NCI-H2107 (cell line): ENCODE measurements at regions not wholly inside any gene's neighbourhood (a gene's known extent, or its start where the extent isn't known, plus 50 kb on each side); places are given as distances from the start of the nearest gene placed in this dataset.

Experiments used
- DNase-seq: peaks from one replicate; lab custom pipeline; 2025; lab: John Stamatoyannopoulos, UW

DNA sequence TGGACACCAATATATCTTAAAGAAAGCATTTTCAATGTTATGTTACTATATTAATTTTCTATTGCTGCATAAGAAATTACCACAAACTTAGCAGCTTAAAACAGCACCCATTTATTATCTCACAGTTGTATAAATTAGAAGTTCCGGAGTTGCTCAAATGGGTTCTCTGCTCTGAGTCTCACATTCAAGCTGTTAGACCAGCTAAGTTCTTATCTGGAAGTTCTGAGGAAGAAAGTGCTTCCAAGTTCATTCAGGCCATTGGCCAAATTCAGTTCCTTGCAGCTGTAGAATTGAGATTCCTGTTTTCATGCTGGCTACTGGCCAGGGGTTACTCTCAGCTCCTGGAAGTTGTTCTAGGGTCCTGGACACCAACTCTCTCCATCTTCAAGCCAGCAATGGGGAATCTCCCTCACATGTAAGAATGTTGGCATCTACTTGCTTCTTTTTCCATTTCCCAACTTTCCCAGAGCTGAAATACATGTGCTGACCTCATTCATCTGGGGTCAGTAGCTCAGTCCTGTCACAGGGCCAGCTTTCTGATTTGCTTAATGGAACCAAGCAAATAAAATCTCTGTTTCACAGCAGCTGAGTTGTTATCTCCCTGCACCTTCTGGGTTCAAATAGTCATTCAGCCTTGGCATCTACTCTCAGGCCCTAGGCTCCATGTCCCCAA, 99.6 kb upstream of the INTU start:
- DNase-seq: no peak

DNA sequence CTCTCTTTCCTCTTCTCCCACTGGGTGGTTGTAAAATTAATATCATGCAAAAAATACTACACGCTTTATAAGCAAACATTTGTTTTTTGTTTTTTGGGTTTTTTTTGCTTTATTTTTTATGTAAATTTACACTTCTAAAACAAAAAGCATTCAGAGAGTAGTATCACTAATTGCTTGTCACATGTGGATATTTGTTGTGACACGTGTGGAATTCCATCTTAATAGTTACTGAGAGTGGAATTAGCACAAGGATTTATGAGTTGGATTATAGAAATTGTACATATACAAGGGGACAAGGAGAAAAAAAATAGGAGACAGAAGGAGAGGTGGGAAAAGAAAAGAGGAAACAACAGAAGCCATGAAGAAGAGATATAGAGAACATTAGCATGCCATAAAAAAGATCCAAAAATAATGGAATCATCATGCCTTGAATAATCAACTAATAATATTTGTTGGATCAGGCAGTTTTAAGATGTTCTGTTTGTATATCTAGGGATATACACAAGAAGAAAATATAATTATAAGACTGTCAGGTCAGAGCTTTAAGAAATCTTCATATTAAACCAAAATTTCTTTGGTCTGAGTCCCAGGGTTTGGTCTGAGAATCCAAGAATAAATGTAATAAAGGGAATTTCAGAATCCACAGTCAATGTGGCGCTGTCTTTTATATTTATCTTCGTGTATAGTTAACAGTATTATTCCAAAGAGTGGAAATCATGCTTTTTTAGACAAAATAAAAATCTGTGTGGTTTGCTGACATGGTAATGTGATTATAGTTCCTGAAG, 98.5 kb upstream of the INTU start:
- no peak for DNase-seq

DNA sequence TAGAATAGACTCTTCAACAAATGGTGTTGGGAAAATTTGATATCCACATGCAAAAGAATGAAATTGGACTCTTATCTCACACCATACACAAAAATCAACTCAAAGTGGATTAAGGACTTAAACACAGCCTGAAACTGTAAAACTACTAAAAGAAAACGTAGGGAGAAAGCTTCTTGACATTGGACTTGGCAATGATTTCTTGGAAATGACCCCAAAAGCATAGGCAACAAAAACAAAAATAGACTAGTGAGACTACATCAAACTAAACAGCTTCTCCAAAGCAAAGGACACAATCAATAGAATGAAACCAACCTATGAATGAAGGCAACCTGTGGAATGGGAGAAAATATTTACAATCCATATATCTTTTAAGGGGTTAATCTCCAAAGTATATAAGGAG, 94.7 kb upstream of the INTU start:
- no peak for DNase-seq

DNA sequence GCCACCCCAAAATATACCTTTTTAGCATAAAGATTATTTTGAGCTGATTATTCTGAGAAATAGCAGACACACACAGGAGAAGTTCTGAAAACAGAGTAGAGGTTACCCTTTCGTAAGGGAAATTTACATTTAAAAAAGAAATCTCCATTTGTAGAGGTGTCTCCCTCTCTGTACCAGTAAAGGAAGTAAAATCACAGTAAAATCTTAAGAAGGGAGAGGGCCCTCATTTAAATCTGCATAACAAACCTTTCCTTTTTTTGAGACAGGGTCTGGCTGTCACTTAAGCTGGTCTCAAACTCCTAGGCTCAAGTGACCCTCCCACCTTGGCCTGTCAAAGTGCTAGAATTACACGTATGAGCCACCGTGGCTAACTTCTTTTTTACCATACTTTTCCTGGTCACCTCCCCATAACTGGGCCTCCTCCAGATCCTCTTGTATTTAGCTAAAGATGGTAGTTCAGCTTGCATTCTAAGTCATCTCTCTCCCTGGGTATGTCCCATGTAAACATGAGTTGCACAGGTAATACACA, 92.2 kb upstream of the INTU start:
- no peak for DNase-seq

DNA sequence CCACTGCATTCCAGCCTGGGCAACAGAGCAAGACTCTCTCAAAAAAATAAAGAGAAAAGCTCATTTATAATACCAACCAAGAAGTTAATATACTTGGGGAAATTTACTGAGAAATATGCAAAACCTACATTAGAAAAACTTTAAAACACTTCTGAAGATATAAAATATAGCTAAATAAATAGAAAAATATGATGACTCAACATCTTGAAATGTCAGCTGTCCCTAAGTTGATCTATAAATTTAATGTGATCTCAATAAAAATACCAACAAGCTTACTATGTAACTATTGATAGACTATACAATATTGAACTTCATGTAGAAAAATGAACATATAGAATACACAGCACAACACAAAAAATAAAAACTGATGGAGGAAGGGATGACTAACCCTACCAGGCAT, 87.5 kb upstream of the INTU start:
- no peak for DNase-seq

DNA sequence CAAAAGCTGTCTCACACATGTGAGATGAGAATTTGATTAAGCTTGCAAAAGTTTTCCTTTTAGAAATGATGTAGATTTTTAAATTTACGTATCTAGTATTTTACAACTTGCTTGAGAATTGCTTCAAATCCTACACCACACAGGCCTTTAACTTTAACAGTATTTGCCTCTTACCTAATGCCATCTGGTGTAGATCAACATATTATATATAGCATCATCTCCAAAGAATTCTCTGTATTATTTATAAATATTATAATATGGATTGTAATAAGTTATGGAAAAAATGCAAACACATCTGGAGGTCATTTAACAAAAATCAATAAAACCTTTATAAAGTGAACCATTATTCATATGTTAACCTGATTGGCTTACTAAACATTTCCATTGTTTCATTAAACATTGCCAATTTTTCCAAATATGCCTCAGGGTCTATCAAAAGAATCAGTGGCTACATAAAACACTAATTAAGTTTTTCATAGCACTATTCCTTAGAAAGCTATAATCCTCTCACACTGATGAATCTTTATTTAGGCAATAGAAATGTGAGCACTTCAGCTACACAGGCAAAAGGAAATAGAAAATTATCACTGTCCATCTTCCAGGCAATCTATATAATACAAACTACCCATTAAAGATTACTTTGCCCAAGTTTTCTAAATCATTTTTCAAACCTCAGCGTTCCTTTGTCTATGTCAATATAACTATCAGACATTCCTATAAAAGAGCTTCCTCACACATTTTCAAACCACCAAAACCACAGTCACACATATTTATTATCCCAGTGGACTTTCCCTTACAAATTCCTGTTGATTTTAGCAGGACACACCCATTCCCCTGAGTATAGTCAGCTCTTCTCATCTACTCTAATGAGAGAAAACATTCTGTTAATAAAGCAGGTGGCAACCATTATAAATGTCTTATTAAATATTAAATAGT, 83.5 kb upstream of the INTU start:
- no peak for DNase-seq

DNA sequence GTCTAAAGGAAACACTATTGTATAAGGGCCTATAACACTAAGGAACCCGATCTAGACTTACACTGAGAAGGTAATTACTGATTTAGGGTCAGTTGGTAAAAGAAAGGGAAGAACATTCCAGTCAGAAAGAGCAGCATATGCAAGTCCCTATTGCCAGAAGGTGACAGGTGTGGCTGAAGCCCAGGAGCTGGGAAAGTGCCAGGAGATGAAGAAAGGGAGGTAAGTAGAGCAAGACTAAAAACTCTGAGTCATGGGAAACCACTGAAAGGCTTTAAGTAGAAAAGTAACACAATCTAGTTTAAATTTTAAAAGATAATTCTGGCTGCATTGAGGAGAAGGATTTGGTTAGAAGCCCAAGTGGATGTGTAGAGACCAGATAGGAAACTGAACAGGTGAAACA, 77.7 kb upstream of the INTU start:
- no peak for DNase-seq

DNA sequence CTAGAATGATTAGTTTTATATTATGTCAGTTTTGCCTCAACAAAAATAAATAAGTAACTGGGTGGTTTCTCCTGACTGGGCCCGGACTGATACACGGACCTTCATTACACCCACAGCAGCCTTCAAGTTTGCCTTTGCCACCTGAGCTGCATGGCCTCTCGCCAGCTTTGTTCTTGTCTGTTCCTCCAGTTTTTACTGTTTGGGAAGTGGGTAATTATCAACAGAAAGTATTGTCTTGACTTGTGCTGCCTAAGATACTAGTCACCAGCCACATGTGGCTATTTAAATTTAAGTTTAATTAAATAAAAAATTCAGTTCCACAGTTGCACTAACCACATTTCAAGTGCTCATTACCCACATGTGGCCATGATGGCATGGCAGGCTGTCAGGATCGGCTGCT, 74.7 kb upstream of the INTU start:
- DNase-seq: no peak

DNA sequence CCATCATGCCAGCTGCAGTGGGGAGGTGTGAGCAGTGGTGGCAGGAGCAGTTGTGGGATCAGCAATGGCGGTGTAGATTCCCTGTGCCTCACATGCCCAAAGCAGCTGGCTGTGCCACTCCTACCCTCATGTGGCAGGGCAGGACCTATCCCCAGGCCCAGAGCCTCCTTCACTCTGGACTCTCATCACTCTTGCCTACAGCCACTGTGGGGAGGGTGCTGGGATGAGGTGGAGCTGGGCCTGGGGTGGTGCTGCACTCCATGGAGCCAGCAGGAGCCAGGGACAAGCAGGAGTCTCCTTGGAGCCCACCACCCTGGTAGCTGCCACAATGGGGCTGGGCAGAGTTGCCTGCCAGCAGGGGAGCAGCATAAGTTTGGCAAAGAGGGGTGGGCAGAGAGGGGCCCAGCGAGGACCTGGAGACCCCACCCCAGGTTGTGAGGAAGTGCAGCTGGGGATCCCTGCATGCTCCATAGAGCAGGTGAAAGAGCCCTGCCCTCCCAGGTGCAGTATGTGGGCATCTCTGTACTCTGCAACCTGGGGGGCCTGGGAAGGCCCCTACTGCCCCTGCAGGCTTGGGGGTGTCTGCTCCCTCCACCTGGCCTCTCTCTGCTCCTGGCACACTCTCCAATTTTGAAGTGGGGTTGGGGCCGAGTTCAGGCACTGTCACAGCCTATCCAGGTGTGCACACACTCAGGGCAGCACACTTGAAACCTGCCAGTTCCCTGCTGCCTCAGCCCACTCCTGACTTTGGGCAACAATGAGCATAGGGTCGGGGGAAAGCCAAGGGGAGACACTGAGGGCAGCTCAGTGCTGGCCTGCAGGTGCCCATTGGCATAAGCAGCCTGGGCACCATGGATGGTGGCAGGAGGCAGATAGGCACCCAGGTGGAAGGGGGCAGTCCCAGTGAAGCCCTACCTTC, 74.0 kb upstream of the INTU start:
- DNase-seq: no peak

DNA sequence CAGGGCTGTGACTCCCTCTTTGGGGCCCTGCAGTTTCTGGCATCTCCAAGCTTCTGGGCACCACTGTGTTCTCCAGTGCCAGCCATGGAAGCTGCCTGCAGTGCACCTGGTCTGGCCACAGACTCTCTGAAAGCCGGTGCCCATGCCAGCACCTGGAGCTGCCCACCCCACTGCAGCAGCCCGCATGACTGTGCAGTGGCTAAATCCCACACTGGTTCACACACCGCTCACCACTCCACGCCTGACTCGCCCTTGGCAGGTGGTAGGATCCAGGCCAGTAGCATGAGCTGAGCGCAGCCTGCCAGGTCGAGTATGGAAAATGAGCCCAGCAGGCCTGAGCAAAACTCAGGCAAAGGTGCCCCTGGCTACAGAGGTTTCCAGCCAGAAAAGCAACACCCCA, 72.8 kb upstream of the INTU start:
- DNase-seq: no peak

DNA sequence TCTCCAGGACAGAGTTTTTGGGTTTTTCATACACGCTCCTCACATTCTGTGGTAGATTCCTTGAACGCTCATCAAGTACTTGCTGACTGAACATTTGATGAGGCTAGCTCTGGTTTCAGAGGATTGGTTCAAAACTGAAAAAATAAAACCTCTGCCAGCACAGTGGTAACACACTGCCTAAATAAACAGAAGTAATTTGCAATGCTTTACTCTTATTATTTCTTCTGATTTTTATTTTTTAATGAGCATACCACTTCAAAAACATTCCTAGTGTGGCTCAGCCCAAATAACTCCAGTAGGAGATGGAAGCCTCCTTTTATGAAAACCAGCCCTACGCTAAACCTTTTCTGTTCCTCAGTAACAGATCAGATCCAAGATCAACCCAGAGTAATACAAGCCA, 72.0 kb upstream of the INTU start:
- DNase-seq: no peak

DNA sequence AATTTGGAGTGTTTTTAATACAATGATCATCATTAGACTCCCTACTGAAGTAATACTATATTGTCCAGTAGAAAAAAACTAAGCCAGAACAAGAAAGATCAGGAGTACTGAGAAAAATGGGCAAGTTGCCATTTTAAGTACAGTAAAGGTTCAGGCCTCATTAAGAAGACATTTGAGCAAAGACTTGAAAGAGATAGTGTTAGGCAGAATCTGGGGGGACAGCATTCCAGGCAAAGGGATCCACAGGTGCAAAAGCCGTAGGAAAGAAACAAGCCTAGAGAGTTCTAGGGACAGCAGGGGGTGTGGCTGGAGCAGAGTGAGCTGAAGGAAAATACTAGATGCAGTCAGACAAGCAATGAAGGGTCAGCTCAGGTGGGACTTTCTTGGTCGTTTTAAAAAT, 58.1 kb upstream of the INTU start:
- no peak for DNase-seq

DNA sequence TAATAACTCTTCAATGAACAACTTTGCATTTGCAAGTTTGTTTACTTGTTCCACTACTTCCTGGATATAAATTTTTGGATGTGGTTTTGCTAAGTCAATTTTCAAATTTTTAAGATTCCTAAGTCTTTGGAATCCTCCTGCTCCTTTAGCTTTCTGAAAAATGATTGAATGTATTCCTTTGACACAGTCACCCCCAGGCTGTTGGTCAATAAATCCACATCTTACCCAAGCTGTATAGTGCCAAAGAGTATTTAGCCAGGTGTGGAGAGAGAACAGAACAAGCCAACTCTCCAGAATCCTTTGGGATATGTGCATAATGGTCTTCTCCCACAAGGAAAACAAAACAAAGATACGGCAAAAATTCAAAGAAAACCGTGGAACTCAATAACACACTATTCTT, 56.9 kb upstream of the INTU start:
- no peak for DNase-seq

DNA sequence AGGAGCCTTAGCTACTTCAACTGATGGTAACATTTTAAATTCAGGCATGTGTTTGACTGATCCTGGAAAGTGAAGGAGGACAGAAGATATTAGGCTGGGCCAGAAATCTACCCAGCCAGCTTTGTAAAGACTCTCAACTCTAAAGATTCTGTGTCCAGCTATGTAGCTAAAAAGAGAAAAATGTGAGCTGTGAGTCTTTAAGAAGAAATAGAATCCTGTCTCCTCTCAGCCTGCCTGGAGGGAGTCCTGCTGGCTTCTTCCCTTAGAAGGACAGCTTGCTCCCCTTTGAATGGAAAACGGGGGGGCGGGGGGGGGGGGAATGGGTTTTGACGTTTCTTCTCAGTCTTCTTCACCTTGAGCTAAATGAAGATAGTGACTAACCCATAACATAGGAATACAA, 54.3 kb upstream of the INTU start:
- no peak for DNase-seq

DNA sequence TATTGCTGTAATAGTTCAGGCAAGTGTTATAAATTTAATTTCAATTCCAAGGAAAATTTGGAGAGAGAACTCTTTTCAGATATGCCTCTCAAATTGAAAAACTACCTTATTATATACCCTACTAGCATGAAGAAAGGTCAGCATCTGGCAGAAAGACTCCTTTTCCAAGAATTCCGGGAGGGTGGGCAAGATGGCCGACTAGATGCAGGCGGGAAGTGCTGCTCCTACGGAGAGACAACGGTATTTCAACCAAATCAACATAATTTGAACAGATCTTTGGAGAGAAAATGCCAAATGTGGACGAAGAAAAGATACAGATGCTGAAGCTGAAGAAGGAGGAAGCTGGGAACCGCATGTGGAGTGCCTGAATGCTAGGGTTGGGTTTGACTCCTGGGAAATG, 53.8 kb upstream of the INTU start:
- no peak for DNase-seq

DNA sequence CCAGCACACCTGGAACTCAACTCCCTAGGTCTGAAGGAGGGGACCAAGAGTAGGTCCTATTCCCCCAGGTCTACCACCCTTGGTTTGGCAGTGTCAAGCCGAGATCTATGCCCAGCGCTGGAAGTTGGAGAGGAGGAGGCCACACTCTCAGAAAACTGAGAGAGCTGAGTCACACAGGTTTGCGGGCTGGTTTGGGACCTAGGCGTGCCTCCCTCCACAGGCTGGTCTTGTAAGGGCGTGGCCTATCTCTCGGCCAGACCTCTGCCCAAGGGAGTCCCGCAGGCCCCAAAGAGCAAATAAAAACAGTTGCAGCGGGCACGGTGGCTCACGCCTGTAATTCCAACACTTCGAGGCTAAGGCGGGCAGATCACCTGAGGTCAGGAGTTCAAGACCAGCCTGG, 52.9 kb upstream of the INTU start:
- no peak for DNase-seq

DNA sequence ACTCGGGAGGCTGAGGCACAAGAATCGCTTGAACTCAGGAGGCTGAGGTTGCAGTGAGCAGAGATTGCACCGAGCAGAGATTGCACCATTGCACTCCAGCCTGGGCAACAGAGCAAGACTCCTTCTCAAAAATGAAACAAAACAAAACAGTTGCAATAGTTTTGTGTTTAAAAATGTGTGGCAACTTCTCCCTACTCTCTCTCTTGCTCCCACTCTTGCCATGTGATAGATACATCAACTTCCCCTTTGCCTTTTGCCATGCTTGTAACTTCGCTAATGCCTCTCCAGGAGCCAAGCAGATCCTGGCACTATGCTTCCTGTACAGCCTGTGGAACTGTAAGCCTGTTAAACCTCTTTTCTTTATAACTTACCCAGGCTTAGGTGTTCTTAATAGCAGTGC, 52.5 kb upstream of the INTU start:
- no peak for DNase-seq

DNA sequence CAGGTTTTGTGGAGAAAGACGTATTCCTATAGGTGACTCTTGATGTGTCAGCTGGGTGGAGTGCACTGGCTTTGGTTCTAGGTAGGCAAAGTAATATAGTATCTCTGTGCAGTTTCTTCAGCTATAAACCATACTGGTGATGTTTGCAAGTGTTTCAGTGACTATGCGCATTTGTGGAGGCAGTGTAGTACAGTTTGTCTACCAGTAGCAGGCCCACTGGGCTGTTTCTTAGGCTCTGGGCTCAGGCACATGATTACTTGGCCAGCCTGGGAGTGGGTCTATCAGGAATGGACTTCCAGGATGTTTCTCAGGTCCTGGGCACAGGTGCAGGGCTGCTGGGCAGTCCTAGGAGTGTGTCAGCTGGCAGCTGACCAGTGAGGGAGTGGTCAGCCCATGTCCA, 51.9 kb upstream of the INTU start:
- DNase-seq: no peak
